ENCODE measurements at regions not wholly inside any gene's neighbourhood (a gene's known extent, or its start where the extent isn't known, plus 50 kb on each side); places are given as distances from the start of the nearest gene placed in this dataset.
A peak's percentile ranks its signal among the peaks of the same experiment; 100 is the strongest.

GRCh38 chrX:116298956-116299355 lies 128.4 kb downstream of the AGTR2 start:
- intact Hi-C loops (cut with DNase I; ENCODE audit: low total_unique reads): no loop called here
- H3K27ac ChIP-seq: no peak overlapping the region
- TF ChIP-seq CTCF (IDR thresholded peaks at IDR 0.05) (no peak), EP300 (IDR thresholded peaks at IDR 0.05) (no peak), POLR2AphosphoS5 (IDR thresholded peaks at IDR 0.05) (no peak), POLR2A (IDR thresholded peaks at IDR 0.05) (no peak)
- H3K4me3 ChIP-seq: no peak overlapping the region
- no peaks in the 10 kb centered on the region for H3K9me3 ChIP-seq
- no peaks in the 10 kb centered on the region for H3K36me3 ChIP-seq
- H3K4me1 ChIP-seq: no peaks in the 10 kb centered on the region
- no peak for DNase-seq
- 64 to 80% (median 65%) methylated on average over 3 of the region's 3 CpGs for WGBS, 5 donors
- no peaks in the 10 kb centered on the region for H3K27me3 ChIP-seq

DNA sequence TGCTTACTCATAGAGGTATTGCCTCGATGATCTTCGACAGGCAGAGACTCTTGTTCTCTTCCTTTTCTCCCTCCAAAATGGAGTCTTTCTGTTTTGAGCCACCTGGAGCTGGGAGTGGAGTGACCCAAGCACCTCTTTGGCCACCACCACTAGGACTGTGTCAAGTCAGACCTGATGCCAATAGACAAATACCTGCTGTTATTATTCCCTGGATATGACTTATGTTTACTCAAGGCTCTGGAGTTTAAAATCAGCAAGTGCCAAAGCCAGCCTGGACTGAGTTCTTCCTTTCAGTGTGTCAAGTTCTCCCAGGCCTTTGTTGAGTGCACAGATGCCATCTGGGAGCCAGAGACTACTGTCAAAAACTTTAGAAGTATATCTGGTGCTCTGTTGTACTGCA lies 130.2 kb upstream of the SLC6A14 start:
- no peaks in the 10 kb centered on the region for H3K27me3 ChIP-seq
- TF ChIP-seq POLR2AphosphoS5 (IDR thresholded peaks at IDR 0.05) (no peak), EP300 (IDR thresholded peaks at IDR 0.05) (no peak), POLR2A (IDR thresholded peaks at IDR 0.05) (no peak), CTCF (IDR thresholded peaks at IDR 0.05) (no peak)
- no peaks in the 10 kb centered on the region for H3K36me3 ChIP-seq
- 53 to 92% (median 72%) methylated on average over 2 of the region's 2 CpGs for WGBS, 5 donors
- no peak overlapping the region for H3K4me3 ChIP-seq
- no peaks in the 10 kb centered on the region for H3K4me1 ChIP-seq
- H3K27ac ChIP-seq: no peak overlapping the region
- peaks cover 0 to 3% (median 0%) of the 10 kb centered on the region in 4 donors for H3K9me3 ChIP-seq
- no peak for DNase-seq
- intact Hi-C loops (cut with DNase I; ENCODE audit: low total_unique reads): no loop called here

DNA sequence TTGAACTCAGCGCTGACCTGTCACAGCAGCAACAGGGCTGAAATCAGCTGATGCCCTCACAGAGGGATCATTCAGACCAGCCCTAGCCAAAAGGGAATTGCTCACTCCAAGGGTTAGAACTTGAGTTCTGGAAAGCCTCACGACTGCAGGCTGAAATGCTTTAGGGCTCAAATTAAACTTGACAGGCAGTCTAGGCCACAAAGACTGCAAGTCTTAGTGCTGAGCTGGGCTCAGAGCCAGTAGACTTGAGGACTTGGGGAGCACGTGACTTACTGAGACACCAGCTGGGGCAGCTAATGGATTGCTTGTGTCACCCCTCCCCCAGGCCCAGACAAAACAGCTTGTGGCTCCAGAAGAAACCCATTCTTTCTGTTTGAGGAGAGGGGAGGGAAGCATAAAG lies 119.0 kb upstream of the SLC6A14 start:
- peaks cover 0 to 5% (median 0%) of the 10 kb centered on the region in 4 donors for H3K4me1 ChIP-seq
- H3K27ac ChIP-seq: no peak overlapping the region
- no peak for TF ChIP-seq EP300 (IDR thresholded peaks at IDR 0.05)
- no peak for TF ChIP-seq POLR2AphosphoS5 (IDR thresholded peaks at IDR 0.05)
- no peak for TF ChIP-seq CTCF (IDR thresholded peaks at IDR 0.05)
- TF ChIP-seq POLR2A (IDR thresholded peaks at IDR 0.05): no peak
- no peak overlapping the region for H3K4me3 ChIP-seq
- DNase-seq: peak; percentile 28 to 84
- no peaks in the 10 kb centered on the region for H3K36me3 ChIP-seq
- H3K27me3 ChIP-seq: no peaks in the 10 kb centered on the region
- intact Hi-C loops (cut with DNase I; ENCODE audit: low total_unique reads): no loop called here
- H3K9me3 ChIP-seq: no peaks in the 10 kb centered on the region
- WGBS, 5 donors: 30 to 47% (median 36%) methylated on average over 3 of the region's 3 CpGs

- 57 to 100% (median 71%) methylated on average over 1 of the region's 1 CpG for WGBS, 5 donors
- TF ChIP-seq POLR2A (IDR thresholded peaks at IDR 0.05): no peak
- TF ChIP-seq CTCF (IDR thresholded peaks at IDR 0.05): no peak
- intact Hi-C loops (cut with DNase I; ENCODE audit: low total_unique reads): no loop called here
- Histone ChIP-seq H3K27me3 (no peaks in the 10 kb centered on the region), H3K9me3 (no peaks in the 10 kb centered on the region), H3K4me1 (peaks cover 0 to 5% (median 0%) of the 10 kb centered on the region in 4 donors), H3K4me3 (no peak overlapping the region), H3K27ac (no peak overlapping the region), H3K36me3 (no peaks in the 10 kb centered on the region)
- DNase-seq: peak; percentile 4 to 27
These were observed 117.7 kb upstream of the SLC6A14 start for GRCh38 chrX:116318672-116319071.
